AG09319 (cell line): ENCODE measurements at regions not wholly inside any gene's neighbourhood (a gene's known extent, or its start where the extent isn't known, plus 50 kb on each side); places are given as distances from the start of the nearest gene placed in this dataset.
"Not testable (repeated sequence)": the region's sequence is repeated elsewhere in the genome, so short reads cannot be mapped to it uniquely, and the experiment has no call there.

Source experiments
- DNase-seq: peaks from one replicate; pipeline ENCODE4 v3.0.0-alpha.2; 2010; ENCODE audit warnings: low read depth; ENCODE audit errors: extremely low read depth
- TF ChIP-seq, protein P1 (sequence below): IDR thresholded peaks from 2 replicates; pipeline ENCODE4 v1.5.1; 2011; ENCODE audit warnings: low read depth, mild to moderate bottlenecking, inconsistent platforms, low read length, moderate library complexity

- no peak for DNase-seq
- TF ChIP-seq, protein P1, sequence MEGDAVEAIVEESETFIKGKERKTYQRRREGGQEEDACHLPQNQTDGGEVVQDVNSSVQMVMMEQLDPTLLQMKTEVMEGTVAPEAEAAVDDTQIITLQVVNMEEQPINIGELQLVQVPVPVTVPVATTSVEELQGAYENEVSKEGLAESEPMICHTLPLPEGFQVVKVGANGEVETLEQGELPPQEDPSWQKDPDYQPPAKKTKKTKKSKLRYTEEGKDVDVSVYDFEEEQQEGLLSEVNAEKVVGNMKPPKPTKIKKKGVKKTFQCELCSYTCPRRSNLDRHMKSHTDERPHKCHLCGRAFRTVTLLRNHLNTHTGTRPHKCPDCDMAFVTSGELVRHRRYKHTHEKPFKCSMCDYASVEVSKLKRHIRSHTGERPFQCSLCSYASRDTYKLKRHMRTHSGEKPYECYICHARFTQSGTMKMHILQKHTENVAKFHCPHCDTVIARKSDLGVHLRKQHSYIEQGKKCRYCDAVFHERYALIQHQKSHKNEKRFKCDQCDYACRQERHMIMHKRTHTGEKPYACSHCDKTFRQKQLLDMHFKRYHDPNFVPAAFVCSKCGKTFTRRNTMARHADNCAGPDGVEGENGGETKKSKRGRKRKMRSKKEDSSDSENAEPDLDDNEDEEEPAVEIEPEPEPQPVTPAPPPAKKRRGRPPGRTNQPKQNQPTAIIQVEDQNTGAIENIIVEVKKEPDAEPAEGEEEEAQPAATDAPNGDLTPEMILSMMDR: no peak
These were observed 136.2 kb downstream of the KCNK1 start for GRCh38 chr1:233750139-233750538.

- TF ChIP-seq, protein P1: no peak
- no peak for DNase-seq
These were observed 144.8 kb upstream of the SLC35F3 start for GRCh38 chr1:233759665-233760064.

DNA sequence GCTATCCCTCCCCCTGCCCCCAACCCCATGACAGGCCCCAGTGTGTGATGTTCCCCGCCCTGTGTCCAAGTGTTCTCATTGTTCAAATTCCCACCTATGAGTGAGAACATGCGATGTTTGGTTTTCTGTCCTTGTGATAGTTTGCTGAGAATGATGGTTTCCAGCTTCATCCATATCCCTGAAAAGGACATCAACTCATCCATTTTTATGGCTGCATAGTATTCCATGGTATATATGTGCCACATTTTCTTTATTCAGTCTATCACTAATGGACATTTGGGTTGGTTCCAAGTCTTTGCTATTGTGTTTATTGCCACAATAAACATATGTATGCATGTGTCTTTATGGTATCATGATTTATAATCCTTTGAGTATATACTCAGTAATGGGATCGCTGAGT, 140.2 kb upstream of the SLC35F3 start:
- DNase-seq: not testable (repeated sequence)

GRCh38 chr1:233777566-233777965, 126.9 kb upstream of the SLC35F3 start:
- DNase-seq: no peak
- TF ChIP-seq, protein P1: no peak

GRCh38 chr1:233780049-233780448, 124.4 kb upstream of the SLC35F3 start:
- DNase-seq: no peak
- TF ChIP-seq, protein P1: no peak

DNA sequence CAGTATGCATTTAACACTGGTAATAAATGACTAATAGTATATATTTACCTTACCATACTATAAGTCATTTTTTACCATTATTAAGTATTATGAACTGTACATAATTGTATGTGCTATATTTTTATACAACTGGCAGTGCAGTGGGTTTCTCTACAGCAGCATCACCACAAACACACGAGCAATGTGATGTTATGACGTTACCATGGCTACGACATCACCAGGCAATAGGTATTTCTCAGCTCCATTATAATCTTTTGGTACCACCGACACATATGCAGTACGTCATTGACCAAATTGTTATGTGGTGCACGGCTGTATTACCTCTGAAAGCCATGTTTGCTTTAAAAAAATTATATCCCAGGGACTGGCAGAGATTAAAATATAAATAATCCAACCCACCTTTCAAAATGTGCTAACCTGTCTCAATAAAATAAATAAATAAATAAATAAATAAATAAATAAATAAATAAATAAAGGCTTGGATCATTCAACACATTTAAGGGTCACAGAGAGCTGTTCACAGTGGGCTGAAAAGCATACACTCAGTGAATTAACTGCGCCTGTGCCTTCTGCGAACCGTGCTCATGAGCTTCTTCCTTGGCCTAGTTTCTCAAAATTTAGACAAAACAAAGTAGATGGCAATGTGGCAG, 121.4 kb upstream of the SLC35F3 start:
- no peak for DNase-seq
- TF ChIP-seq, protein P1: no peak

DNA sequence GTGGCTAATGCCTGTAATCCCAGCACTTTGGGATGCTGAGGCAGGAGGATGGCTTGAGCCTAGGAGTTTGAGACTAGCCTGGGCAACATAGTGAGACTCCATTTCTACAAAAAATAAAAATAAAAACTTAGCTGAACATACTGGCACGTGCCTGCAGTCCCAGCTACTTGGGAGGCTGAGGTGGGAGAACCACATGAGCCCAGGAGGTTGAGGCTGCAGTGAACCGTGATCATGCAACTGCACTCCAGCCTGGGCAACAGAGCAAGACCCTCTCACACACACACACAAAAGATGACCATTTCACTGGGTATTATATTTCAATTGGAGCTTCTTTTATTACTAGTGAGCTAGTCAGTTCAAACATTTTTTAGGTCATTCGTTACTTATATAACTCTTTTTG, 116.9 kb upstream of the SLC35F3 start:
- no peak for DNase-seq
- TF ChIP-seq, protein P1: no peak

DNA sequence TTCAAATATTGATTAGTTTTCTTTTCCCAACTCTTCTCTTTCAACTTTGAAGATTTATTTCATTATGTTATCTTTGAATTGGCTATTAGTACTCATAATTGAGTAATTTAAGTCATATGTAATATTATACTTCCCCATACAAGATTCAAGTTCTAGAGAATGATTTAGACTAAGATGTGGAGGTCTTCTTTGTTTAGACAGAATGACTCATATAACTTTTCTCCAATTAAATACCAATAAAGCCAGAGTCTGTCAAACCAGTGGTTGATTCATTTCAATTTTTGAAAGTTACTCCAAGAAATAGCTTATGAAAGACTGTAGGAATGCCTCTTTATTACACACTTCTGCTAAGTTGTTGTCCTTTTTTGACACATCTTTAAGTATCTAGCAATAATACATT, 115.8 kb upstream of the SLC35F3 start:
- TF ChIP-seq, protein P1: no peak
- DNase-seq: no peak
